Spleen (tissue), 7 donors: ENCODE measurements at regions not wholly inside any gene's neighbourhood (a gene's known extent, or its start where the extent isn't known, plus 50 kb on each side); places are given as distances from the start of the nearest gene placed in this dataset.

ENCODE experiments used
- POLR2AphosphoS5 ChIP-seq, 3 donors: sonication (generic); formaldehyde crosslinking; IDR thresholded peaks; one replicate each; pipeline ENCODE4 v1.5.1; 2017; ENCODE audit warnings: antibody characterized with exemption in 3 of 3
- TF ChIP-seq, protein P1 (sequence below), 11 experiments: fragments of 200-600 bp in 7 of 11; fragments of 450-650 bp in 4 of 11; sonication (generic) in 4 of 11; IDR thresholded peaks in 8 of 11; conservative IDR thresholded peaks in 3 of 11; 1 replicate in 7 of 11; 2 replicates in 4 of 11; pipeline versions ENCODE4 v1.4.0 to v1.8.0; 2016 to 2021; ENCODE audit warnings: antibody characterized with exemption in 11 of 11, inconsistent platforms in 4 of 11, mild to moderate bottlenecking in 1 of 11
- donor health status: DM: no; HTN: no; CAD: no; lungs with moderate emphysema.
- donor health status: DM: no; HTN: no; CAD: no.
- donor health status: DM: no; HTN: no; CAD: no.

DNA sequence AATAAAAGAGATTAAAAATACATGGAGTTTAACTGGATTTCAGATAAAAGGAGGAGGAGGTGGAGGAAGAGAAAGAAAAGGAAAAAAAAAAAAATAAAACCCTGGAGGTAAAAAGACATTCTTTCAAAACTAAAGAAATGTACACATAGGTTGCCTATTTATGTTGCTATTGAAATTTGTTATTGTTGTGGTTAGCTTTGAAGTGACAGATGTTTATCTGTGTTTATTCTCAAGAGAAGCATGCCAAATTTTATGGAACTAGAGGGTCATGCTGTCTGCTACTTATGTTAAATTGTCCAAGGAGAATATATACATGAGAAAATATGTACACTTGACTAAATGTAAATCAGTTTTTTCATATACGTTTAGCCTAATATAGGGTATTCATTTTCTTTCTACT lies 653.2 kb downstream of the DCDC2C start:
- TF ChIP-seq, protein P1, sequence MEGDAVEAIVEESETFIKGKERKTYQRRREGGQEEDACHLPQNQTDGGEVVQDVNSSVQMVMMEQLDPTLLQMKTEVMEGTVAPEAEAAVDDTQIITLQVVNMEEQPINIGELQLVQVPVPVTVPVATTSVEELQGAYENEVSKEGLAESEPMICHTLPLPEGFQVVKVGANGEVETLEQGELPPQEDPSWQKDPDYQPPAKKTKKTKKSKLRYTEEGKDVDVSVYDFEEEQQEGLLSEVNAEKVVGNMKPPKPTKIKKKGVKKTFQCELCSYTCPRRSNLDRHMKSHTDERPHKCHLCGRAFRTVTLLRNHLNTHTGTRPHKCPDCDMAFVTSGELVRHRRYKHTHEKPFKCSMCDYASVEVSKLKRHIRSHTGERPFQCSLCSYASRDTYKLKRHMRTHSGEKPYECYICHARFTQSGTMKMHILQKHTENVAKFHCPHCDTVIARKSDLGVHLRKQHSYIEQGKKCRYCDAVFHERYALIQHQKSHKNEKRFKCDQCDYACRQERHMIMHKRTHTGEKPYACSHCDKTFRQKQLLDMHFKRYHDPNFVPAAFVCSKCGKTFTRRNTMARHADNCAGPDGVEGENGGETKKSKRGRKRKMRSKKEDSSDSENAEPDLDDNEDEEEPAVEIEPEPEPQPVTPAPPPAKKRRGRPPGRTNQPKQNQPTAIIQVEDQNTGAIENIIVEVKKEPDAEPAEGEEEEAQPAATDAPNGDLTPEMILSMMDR (IDR thresholded peaks at IDR 0.05 in 8 of 11, conservative IDR thresholded peaks at IDR 0.05 in 3 of 11), result no peak
- no peak for TF ChIP-seq POLR2AphosphoS5 (IDR thresholded peaks at IDR 0.05)
